Gastroesophageal sphincter (tissue), 4 donors: ENCODE measurements at regions not wholly inside any gene's neighbourhood (a gene's known extent, or its start where the extent isn't known, plus 50 kb on each side); places are given as distances from the start of the nearest gene placed in this dataset.

Experiments used
- ATAC-seq: fragments of 150-250 bp; one replicate; pipeline ENCODE4 v1.9.1; 2016; ENCODE audit warnings: mild to moderate bottlenecking, moderate library complexity
- H3K27ac ChIP-seq, 4 donors: fragments of 200-600 bp; sonication (generic) in 3 of 4; 1 replicate in 3 of 4; 2 replicates in 1 of 4; pipeline ENCODE4 v1.5.1; 2016 to 2019
- H3K27me3 ChIP-seq: fragments of 200-600 bp; sonication (generic); one replicate; pipeline ENCODE4 v1.5.1; 2019
- H3K36me3 ChIP-seq, 2 donors: fragments of 200-600 bp; sonication (generic); one replicate each; pipeline ENCODE4 v1.5.1; 2019; ENCODE audit warnings: control low read depth in 1 of 2
- H3K4me1 ChIP-seq, 3 donors: fragments of 200-600 bp; sonication (generic); 1 replicate in 2 of 3; 2 replicates in 1 of 3; pipeline ENCODE4 v1.5.1; 2016 to 2019; ENCODE audit warnings: control low read depth in 2 of 3
- H3K4me3 ChIP-seq, 2 donors: fragments of 200-600 bp; sonication (generic); one replicate each; pipeline ENCODE4 v1.5.1; 2019; ENCODE audit warnings: mild to moderate bottlenecking in 1 of 2, moderate library complexity in 1 of 2
- H3K9me3 ChIP-seq, 3 donors: fragments of 200-600 bp; sonication (generic); one replicate each; pipeline ENCODE4 v1.5.1; 2017 to 2019; ENCODE audit warnings: control low read depth in 2 of 3
- CTCF ChIP-seq, 4 experiments: fragments of 200-600 bp in 2 of 4; fragments of 450-650 bp in 2 of 4; sonication (generic) in 1 of 4; IDR thresholded peaks; one replicate each; pipeline ENCODE4 v1.5.1; 2017 to 2019; ENCODE audit warnings: antibody characterized with exemption in 4 of 4, mild to moderate bottlenecking in 2 of 4, moderate library complexity in 2 of 4
- EP300 ChIP-seq: sonication (generic); formaldehyde crosslinking; IDR thresholded peaks from one replicate; pipeline ENCODE4 v1.6.1; 2017; ENCODE audit warnings: antibody characterized with exemption, mild to moderate bottlenecking
- POLR2A ChIP-seq, 2 donors: fragments of 450-650 bp; IDR thresholded peaks; one replicate each; pipeline ENCODE4 v1.6.1; 2017; ENCODE audit warnings: antibody characterized with exemption in 2 of 2, mild to moderate bottlenecking in 2 of 2, moderate library complexity in 1 of 2
- POLR2AphosphoS5 ChIP-seq: sonication (generic); formaldehyde crosslinking; IDR thresholded peaks from one replicate; pipeline ENCODE4 v1.6.1; 2017; ENCODE audit warnings: antibody characterized with exemption
- WGBS, 2 donors: methylation state at CpG; one replicate each; pipeline ENCODE4 v1.1.5; 2018; ENCODE audit warnings: low coverage in 1 of 2; 5-methylcytosine and 5-hydroxymethylcytosine counted together

- WGBS, 2 donors, result 24 to 35% methylated on average over 3 of the region's 3 CpGs
- Histone ChIP-seq H3K36me3 (no peaks in the 10 kb centered on the region), H3K4me3 (no peak overlapping the region), H3K9me3 (no peaks in the 10 kb centered on the region), H3K4me1 (no peaks in the 10 kb centered on the region), H3K27ac (no peak overlapping the region), H3K27me3 (no peaks in the 10 kb centered on the region)
- ATAC-seq, result no peak
- no peak for TF ChIP-seq POLR2AphosphoS5
- no peak for TF ChIP-seq EP300
- TF ChIP-seq CTCF (IDR thresholded peaks at IDR 0.05), result no peak
- TF ChIP-seq POLR2A (IDR thresholded peaks at IDR 0.05), result no peak
These were observed 339.0 kb upstream of the SPANXN4 start for GRCh38 chrX:142686653-142687283.

- ATAC-seq, result no peak
- no peaks in the 10 kb centered on the region for H3K4me1 ChIP-seq
- no peak overlapping the region for H3K27ac ChIP-seq
- H3K4me3 ChIP-seq, result no peak overlapping the region
- WGBS, 2 donors, result 60% methylated on average over 1 of the region's 1 CpG; no CpG with 5 or more reads in 1 of the 2 donors
- TF ChIP-seq POLR2A (IDR thresholded peaks at IDR 0.05) (no peak), CTCF (IDR thresholded peaks at IDR 0.05) (no peak), POLR2AphosphoS5 (no peak), EP300 (no peak)
- no peaks in the 10 kb centered on the region for H3K36me3 ChIP-seq
- no peaks in the 10 kb centered on the region for H3K27me3 ChIP-seq
- H3K9me3 ChIP-seq, result no peaks in the 10 kb centered on the region
These were observed 339.5 kb upstream of the SPANXN4 start for GRCh38 chrX:142686206-142686605.

GRCh38 chrX:142680038-142680437 is 345.7 kb upstream of the SPANXN4 start:
- Histone ChIP-seq H3K4me3 (no peak overlapping the region), H3K4me1 (no peaks in the 10 kb centered on the region), H3K36me3 (no peaks in the 10 kb centered on the region), H3K27ac (no peak overlapping the region), H3K27me3 (no peaks in the 10 kb centered on the region), H3K9me3 (no peaks in the 10 kb centered on the region)
- no peak for ATAC-seq
- no peak for TF ChIP-seq EP300
- no peak for TF ChIP-seq CTCF (IDR thresholded peaks at IDR 0.05)

- Histone ChIP-seq H3K27ac (no peak overlapping the region), H3K36me3 (no peaks in the 10 kb centered on the region), H3K9me3 (no peaks in the 10 kb centered on the region), H3K4me1 (no peaks in the 10 kb centered on the region), H3K27me3 (no peaks in the 10 kb centered on the region), H3K4me3 (no peak overlapping the region)
- WGBS, 2 donors, result 71 to 75% methylated on average over 1 of the region's 1 CpG
- no peak for ATAC-seq
- TF ChIP-seq POLR2AphosphoS5 (no peak), EP300 (no peak)
These were observed 354.7 kb upstream of the SPANXN4 start for GRCh38 chrX:142671036-142671435.

- TF ChIP-seq POLR2AphosphoS5 (no peak), CTCF (IDR thresholded peaks at IDR 0.05) (no peak), POLR2A (IDR thresholded peaks at IDR 0.05) (no peak), EP300 (no peak)
- H3K4me3 ChIP-seq, result no peak overlapping the region
- ATAC-seq, result no peak
- H3K36me3 ChIP-seq, result no peaks in the 10 kb centered on the region
- no peaks in the 10 kb centered on the region for H3K4me1 ChIP-seq
- no peak overlapping the region for H3K27ac ChIP-seq
- no peaks in the 10 kb centered on the region for H3K9me3 ChIP-seq
- H3K27me3 ChIP-seq, result no peaks in the 10 kb centered on the region
- WGBS, 2 donors, result 53 to 69% methylated on average over 1 to 3 of the region's 3 CpGs
These were observed 362.2 kb upstream of the SPANXN4 start for GRCh38 chrX:142663330-142664095.
